Glutamatergic neuron (in vitro differentiated cells): ENCODE measurements at regions not wholly inside any gene's neighbourhood (a gene's known extent, or its start where the extent isn't known, plus 50 kb on each side); places are given as distances from the start of the nearest gene placed in this dataset.

Source experiments
- DNase-seq: peaks from one replicate; pipeline ENCODE4 v3.0.0; 2022
- H3K27ac Mint-ChIP-seq: one replicate; pipeline ENCODE4 v1.8.0; 2020; ENCODE audit warnings: mild to moderate bottlenecking, mixed read lengths, inconsistent platforms; ENCODE audit not compliant: unreplicated experiment
- H3K27me3 Mint-ChIP-seq: one replicate; pipeline ENCODE4 v1.8.0; 2020; ENCODE audit warnings: mild to moderate bottlenecking, moderate library complexity, mixed read lengths, inconsistent platforms; ENCODE audit not compliant: unreplicated experiment
- H3K36me3 Mint-ChIP-seq: one replicate; pipeline ENCODE4 v1.8.0; 2020; ENCODE audit warnings: mild to moderate bottlenecking, mixed read lengths, inconsistent platforms; ENCODE audit not compliant: unreplicated experiment
- H3K4me1 Mint-ChIP-seq: one replicate; pipeline ENCODE4 v1.8.0; 2020; ENCODE audit warnings: mild to moderate bottlenecking, low read depth, mixed read lengths, inconsistent platforms; ENCODE audit not compliant: unreplicated experiment
- H3K4me3 Mint-ChIP-seq: one replicate; pipeline ENCODE4 v1.8.0; 2020; ENCODE audit warnings: mild to moderate bottlenecking, mixed read lengths, inconsistent platforms; ENCODE audit not compliant: unreplicated experiment
- H3K9me3 Mint-ChIP-seq: one replicate; pipeline ENCODE4 v1.8.0; 2020; ENCODE audit warnings: mild to moderate bottlenecking, moderate library complexity, mixed read lengths, inconsistent platforms; ENCODE audit not compliant: unreplicated experiment
- TF ChIP-seq, protein P1 (sequence below): fragments of 200-600 bp; sonication (generic); IDR thresholded peaks from one replicate; pipeline ENCODE4 v1.5.0; 2021; ENCODE audit not compliant: partially characterized antibody, unreplicated experiment

- H3K4me3 Mint-ChIP-seq = no peak overlapping the region
- no peak for DNase-seq
- H3K9me3 Mint-ChIP-seq = peaks cover 4% of the 10 kb centered on the region
- H3K4me1 Mint-ChIP-seq = peaks cover 21% of the 10 kb centered on the region
- no peak overlapping the region for H3K27ac Mint-ChIP-seq
- TF ChIP-seq, protein P1, sequence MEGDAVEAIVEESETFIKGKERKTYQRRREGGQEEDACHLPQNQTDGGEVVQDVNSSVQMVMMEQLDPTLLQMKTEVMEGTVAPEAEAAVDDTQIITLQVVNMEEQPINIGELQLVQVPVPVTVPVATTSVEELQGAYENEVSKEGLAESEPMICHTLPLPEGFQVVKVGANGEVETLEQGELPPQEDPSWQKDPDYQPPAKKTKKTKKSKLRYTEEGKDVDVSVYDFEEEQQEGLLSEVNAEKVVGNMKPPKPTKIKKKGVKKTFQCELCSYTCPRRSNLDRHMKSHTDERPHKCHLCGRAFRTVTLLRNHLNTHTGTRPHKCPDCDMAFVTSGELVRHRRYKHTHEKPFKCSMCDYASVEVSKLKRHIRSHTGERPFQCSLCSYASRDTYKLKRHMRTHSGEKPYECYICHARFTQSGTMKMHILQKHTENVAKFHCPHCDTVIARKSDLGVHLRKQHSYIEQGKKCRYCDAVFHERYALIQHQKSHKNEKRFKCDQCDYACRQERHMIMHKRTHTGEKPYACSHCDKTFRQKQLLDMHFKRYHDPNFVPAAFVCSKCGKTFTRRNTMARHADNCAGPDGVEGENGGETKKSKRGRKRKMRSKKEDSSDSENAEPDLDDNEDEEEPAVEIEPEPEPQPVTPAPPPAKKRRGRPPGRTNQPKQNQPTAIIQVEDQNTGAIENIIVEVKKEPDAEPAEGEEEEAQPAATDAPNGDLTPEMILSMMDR = no peak
- peaks cover 2% of the 10 kb centered on the region for H3K27me3 Mint-ChIP-seq
- peaks cover 5% of the 10 kb centered on the region for H3K36me3 Mint-ChIP-seq
Measured at GRCh38 chr11:8814923-8815240, 96.1 kb upstream of the AKIP1 start.

GRCh38 chr11:8818421-8818820 is 92.6 kb upstream of the AKIP1 start:
- DNase-seq = no peak
- Mint-ChIP-seq H3K27me3 (peaks cover 5% of the 10 kb centered on the region), H3K9me3 (peaks cover 6% of the 10 kb centered on the region), H3K4me3 (no peak overlapping the region), H3K27ac (peak overlapping the region; percentile 89), H3K36me3 (peaks cover 5% of the 10 kb centered on the region), H3K4me1 (peaks cover 14% of the 10 kb centered on the region)
- TF ChIP-seq, protein P1 = no peak

- Mint-ChIP-seq H3K27ac (no peak overlapping the region), H3K4me1 (peaks cover 16% of the 10 kb centered on the region), H3K9me3 (peaks cover 10% of the 10 kb centered on the region), H3K27me3 (peaks cover 5% of the 10 kb centered on the region), H3K36me3 (peaks cover 5% of the 10 kb centered on the region), H3K4me3 (no peak overlapping the region)
- no peak for DNase-seq
- TF ChIP-seq, protein P1 = no peak
Measured at GRCh38 chr11:8820401-8820800, 90.6 kb upstream of the AKIP1 start.

DNA sequence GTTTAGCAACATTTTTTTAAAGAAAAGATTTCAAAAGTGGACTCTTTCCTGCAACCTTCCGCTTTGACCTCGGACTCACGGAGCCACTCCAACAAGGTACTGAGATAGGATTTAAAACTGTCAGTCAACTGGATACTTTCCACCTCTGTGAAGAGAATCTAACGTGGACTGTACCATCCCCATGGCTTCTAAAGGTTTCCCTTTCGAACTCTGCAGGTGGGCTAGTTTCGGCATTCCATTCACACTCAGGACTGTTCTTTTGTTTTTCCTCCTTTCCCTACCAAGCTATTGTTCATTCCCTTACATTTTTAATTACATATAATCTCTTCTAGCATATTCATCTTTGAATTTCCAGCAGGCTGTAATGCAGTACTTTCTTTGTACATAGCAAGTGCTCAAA is 88.5 kb upstream of the AKIP1 start:
- TF ChIP-seq, protein P1 = no peak
- H3K27ac Mint-ChIP-seq = peak overlapping the region; percentile 76
- peaks cover 3% of the 10 kb centered on the region for H3K36me3 Mint-ChIP-seq
- H3K27me3 Mint-ChIP-seq = peaks cover 8% of the 10 kb centered on the region
- H3K4me3 Mint-ChIP-seq = peak overlapping the region; percentile 34
- no peak for DNase-seq
- H3K4me1 Mint-ChIP-seq = peaks cover 17% of the 10 kb centered on the region
- peaks cover 13% of the 10 kb centered on the region for H3K9me3 Mint-ChIP-seq

GRCh38 chr11:8823174-8823742 is 87.7 kb upstream of the AKIP1 start:
- H3K36me3 Mint-ChIP-seq = no peaks in the 10 kb centered on the region
- TF ChIP-seq, protein P1 = no peak
- H3K4me1 Mint-ChIP-seq = peaks cover 14% of the 10 kb centered on the region
- no peak overlapping the region for H3K4me3 Mint-ChIP-seq
- H3K27ac Mint-ChIP-seq = peak overlapping the region; percentile 9
- DNase-seq = no peak
- H3K27me3 Mint-ChIP-seq = peaks cover 8% of the 10 kb centered on the region
- peaks cover 13% of the 10 kb centered on the region for H3K9me3 Mint-ChIP-seq
